Naive thymus-derived CD8-positive, alpha-beta T cell (primary cell): ENCODE measurements at regions not wholly inside any gene's neighbourhood (a gene's known extent, or its start where the extent isn't known, plus 50 kb on each side); places are given as distances from the start of the nearest gene placed in this dataset.

Source experiments
- ATAC-seq, 2 donors: fragments of 150-1000 bp; cut with Tn5 transposase in 1 of 2; sonication (Bioruptor Pico), chemical (Tn5 transposase) in 1 of 2; 1 replicate in 1 of 2; 2 replicates in 1 of 2; pipeline ENCODE4 v1.10.0; 2021; ENCODE audit warnings: mild to moderate bottlenecking in 2 of 2, moderate library complexity in 2 of 2
- POLR2A ChIA-PET: fragments of 350-600 bp; sonication (Branson Sonifier 250); formaldehyde crosslinking; loops from one replicate; lab custom pipeline; 2021; ENCODE audit warnings: antibody characterized with exemption; lab: Charles Lee
- DNase-seq, 10 donors: peaks; one replicate each; pipeline versions ENCODE4 v3.0.0 to v3.0.0-alpha.2; 2020 to 2022
- H3K27ac Mint-ChIP-seq, 10 donors: one replicate each; pipeline ENCODE4 v1.8.0; 2020 to 2022; ENCODE audit warnings: mild to moderate bottlenecking in 10 of 10, mixed read lengths in 10 of 10, moderate library complexity in 4 of 10, inconsistent platforms in 1 of 10
- H3K27me3 Mint-ChIP-seq, 5 donors: one replicate each; pipeline ENCODE4 v1.8.0; 2021 to 2022; ENCODE audit warnings: mixed read lengths in 5 of 5
- H3K36me3 Mint-ChIP-seq, 3 donors: one replicate each; pipeline ENCODE4 v1.8.0; 2020 to 2022; ENCODE audit warnings: mixed read lengths in 3 of 3, mild to moderate bottlenecking in 2 of 3, inconsistent platforms in 1 of 3
- H3K4me1 Mint-ChIP-seq, 4 donors: one replicate each; pipeline ENCODE4 v1.8.0; 2021 to 2022; ENCODE audit warnings: mixed read lengths in 4 of 4
- H3K4me3 Mint-ChIP-seq, 10 donors: one replicate each; pipeline ENCODE4 v1.8.0; 2020 to 2022; ENCODE audit warnings: mild to moderate bottlenecking in 10 of 10, mixed read lengths in 10 of 10, moderate library complexity in 6 of 10, inconsistent platforms in 1 of 10
- H3K9me3 Mint-ChIP-seq, 9 donors: one replicate each; pipeline ENCODE4 v1.8.0; 2020 to 2022; ENCODE audit warnings: mixed read lengths in 9 of 9, mild to moderate bottlenecking in 3 of 9, inconsistent platforms in 1 of 9, moderate library complexity in 1 of 9

- Mint-ChIP-seq H3K27me3 (no peaks in the 10 kb centered on the region), H3K4me3 (no peak overlapping the region), H3K36me3 (peaks cover 0 to 5% (median 0%) of the 10 kb centered on the region in 3 donors), H3K9me3 (peaks cover 0 to 21% (median 7%) of the 10 kb centered on the region in 9 donors), H3K4me1 (no peaks in the 10 kb centered on the region), H3K27ac (no peak overlapping the region)
- POLR2A ChIA-PET = no interaction called here
- ATAC-seq (no peak), DNase-seq (no peak)
These were observed 530.1 kb upstream of the SLIT2 start for GRCh38 chr4:19721587-19721986.

GRCh38 chr4:19720610-19721009, 531.1 kb upstream of the SLIT2 start:
- ATAC-seq = no peak
- Mint-ChIP-seq H3K4me3 (no peak overlapping the region), H3K27ac (no peak overlapping the region), H3K36me3 (peaks cover 0 to 5% (median 0%) of the 10 kb centered on the region in 3 donors), H3K4me1 (no peaks in the 10 kb centered on the region), H3K27me3 (no peaks in the 10 kb centered on the region), H3K9me3 (peaks cover 0 to 21% (median 4%) of the 10 kb centered on the region in 9 donors)
- no peak for DNase-seq
- POLR2A ChIA-PET = no interaction called here

- no peak overlapping the region for H3K4me3 Mint-ChIP-seq
These were observed 531.5 kb upstream of the SLIT2 start for GRCh38 chr4:19720190-19720589.

GRCh38 chr4:19711871-19712270, 539.8 kb upstream of the SLIT2 start:
- Mint-ChIP-seq H3K27me3 (no peaks in the 10 kb centered on the region), H3K9me3 (peaks cover 1 to 29% (median 9%) of the 10 kb centered on the region in 9 donors), H3K36me3 (no peaks in the 10 kb centered on the region), H3K4me1 (no peaks in the 10 kb centered on the region), H3K27ac (no peak overlapping the region), H3K4me3 (no peak overlapping the region)
- no peak for DNase-seq
- no peak for ATAC-seq
- POLR2A ChIA-PET = no interaction called here

More at GRCh38 chr4:19720190-19720589, 531.5 kb upstream of the SLIT2 start:
- DNase-seq = no peak
- Mint-ChIP-seq H3K27ac (no peak overlapping the region), H3K4me1 (no peaks in the 10 kb centered on the region), H3K27me3 (no peaks in the 10 kb centered on the region), H3K9me3 (peaks cover 0 to 21% (median 4%) of the 10 kb centered on the region in 9 donors), H3K36me3 (peaks cover 0 to 5% (median 0%) of the 10 kb centered on the region in 3 donors)
- POLR2A ChIA-PET = no interaction called here
- no peak for ATAC-seq

GRCh38 chr4:19707876-19708275, 543.8 kb upstream of the SLIT2 start:
- Mint-ChIP-seq H3K27ac (no peak overlapping the region), H3K9me3 (peaks cover 0 to 17% (median 4%) of the 10 kb centered on the region in 9 donors), H3K36me3 (no peaks in the 10 kb centered on the region), H3K27me3 (no peaks in the 10 kb centered on the region), H3K4me1 (no peaks in the 10 kb centered on the region), H3K4me3 (no peak overlapping the region)
- POLR2A ChIA-PET = no interaction called here
- ATAC-seq = no peak
- no peak for DNase-seq

- Mint-ChIP-seq H3K36me3 (no peaks in the 10 kb centered on the region), H3K4me1 (no peaks in the 10 kb centered on the region), H3K4me3 (no peak overlapping the region), H3K27ac (no peak overlapping the region), H3K27me3 (no peaks in the 10 kb centered on the region), H3K9me3 (peaks cover 0 to 19% (median 4%) of the 10 kb centered on the region in 9 donors)
- DNase-seq (no peak), ATAC-seq (no peak)
- POLR2A ChIA-PET = no interaction called here
These were observed 548.3 kb upstream of the SLIT2 start for GRCh38 chr4:19703391-19703790.

- Mint-ChIP-seq H3K4me3 (no peak overlapping the region), H3K36me3 (no peaks in the 10 kb centered on the region), H3K27ac (no peak overlapping the region), H3K27me3 (no peaks in the 10 kb centered on the region), H3K9me3 (peaks cover 0 to 11% (median 5%) of the 10 kb centered on the region in 9 donors), H3K4me1 (no peaks in the 10 kb centered on the region)
- DNase-seq = no peak
- POLR2A ChIA-PET = no interaction called here
- no peak for ATAC-seq
These were observed 550.7 kb upstream of the SLIT2 start for GRCh38 chr4:19700992-19701391.

GRCh38 chr4:19698961-19699360, 552.7 kb upstream of the SLIT2 start:
- Mint-ChIP-seq H3K9me3 (peaks cover 0 to 13% (median 7%) of the 10 kb centered on the region in 9 donors), H3K4me1 (no peaks in the 10 kb centered on the region), H3K27me3 (no peaks in the 10 kb centered on the region), H3K36me3 (no peaks in the 10 kb centered on the region), H3K27ac (no peak overlapping the region), H3K4me3 (no peak overlapping the region)
- POLR2A ChIA-PET = no interaction called here
- ATAC-seq = no peak
- DNase-seq = no peak

GRCh38 chr4:19694812-19695211, 556.9 kb upstream of the SLIT2 start:
- ATAC-seq (no peak), DNase-seq (no peak)
- no peaks in the 10 kb centered on the region for H3K36me3 Mint-ChIP-seq
- peaks cover 2 to 10% (median 8%) of the 10 kb centered on the region in 9 donors for H3K9me3 Mint-ChIP-seq
- no peak overlapping the region for H3K27ac Mint-ChIP-seq
- POLR2A ChIA-PET = no interaction called here
- no peaks in the 10 kb centered on the region for H3K27me3 Mint-ChIP-seq
- H3K4me1 Mint-ChIP-seq = no peaks in the 10 kb centered on the region
- no peak overlapping the region for H3K4me3 Mint-ChIP-seq

GRCh38 chr4:19693936-19694570, 557.7 kb upstream of the SLIT2 start:
- POLR2A ChIA-PET = no interaction called here
- H3K36me3 Mint-ChIP-seq = no peaks in the 10 kb centered on the region
- no peak for ATAC-seq
- H3K4me1 Mint-ChIP-seq = no peaks in the 10 kb centered on the region
- no peaks in the 10 kb centered on the region for H3K27me3 Mint-ChIP-seq
- peaks cover 0 to 10% (median 8%) of the 10 kb centered on the region in 9 donors for H3K9me3 Mint-ChIP-seq
- peak overlapping the region in 1 of 10 donors; percentile 47 for H3K27ac Mint-ChIP-seq
- no peak for DNase-seq
- H3K4me3 Mint-ChIP-seq = no peak overlapping the region

GRCh38 chr4:19689511-19689910, 562.2 kb upstream of the SLIT2 start:
- Mint-ChIP-seq H3K9me3 (peaks cover 0 to 18% (median 7%) of the 10 kb centered on the region in 9 donors), H3K36me3 (no peaks in the 10 kb centered on the region), H3K27ac (no peak overlapping the region), H3K4me3 (no peak overlapping the region), H3K27me3 (no peaks in the 10 kb centered on the region), H3K4me1 (no peaks in the 10 kb centered on the region)
- POLR2A ChIA-PET = no interaction called here
- DNase-seq (no peak), ATAC-seq (no peak)

- Mint-ChIP-seq H3K27ac (no peak overlapping the region), H3K27me3 (no peaks in the 10 kb centered on the region), H3K4me1 (no peaks in the 10 kb centered on the region), H3K9me3 (peaks cover 0 to 18% (median 5%) of the 10 kb centered on the region in 9 donors), H3K36me3 (peaks cover 0 to 4% (median 0%) of the 10 kb centered on the region in 3 donors), H3K4me3 (no peak overlapping the region)
- ATAC-seq (no peak), DNase-seq (no peak)
- POLR2A ChIA-PET = no interaction called here
These were observed 565.2 kb upstream of the SLIT2 start for GRCh38 chr4:19686456-19686855.

GRCh38 chr4:19684084-19684483, 567.6 kb upstream of the SLIT2 start:
- no peaks in the 10 kb centered on the region for H3K27me3 Mint-ChIP-seq
- peaks cover 0 to 4% (median 0%) of the 10 kb centered on the region in 3 donors for H3K36me3 Mint-ChIP-seq
- no peak for DNase-seq
- no peaks in the 10 kb centered on the region for H3K4me1 Mint-ChIP-seq
- no peak overlapping the region for H3K27ac Mint-ChIP-seq
- POLR2A ChIA-PET = no interaction called here
- no peak for ATAC-seq
- peaks cover 0 to 18% (median 4%) of the 10 kb centered on the region in 9 donors for H3K9me3 Mint-ChIP-seq
- H3K4me3 Mint-ChIP-seq = no peak overlapping the region

GRCh38 chr4:19683426-19683825, 568.3 kb upstream of the SLIT2 start:
- Mint-ChIP-seq H3K9me3 (peaks cover 0 to 16% (median 4%) of the 10 kb centered on the region in 9 donors), H3K27me3 (no peaks in the 10 kb centered on the region), H3K36me3 (peaks cover 0 to 4% (median 0%) of the 10 kb centered on the region in 3 donors), H3K4me3 (no peak overlapping the region), H3K27ac (no peak overlapping the region), H3K4me1 (no peaks in the 10 kb centered on the region)
- POLR2A ChIA-PET = no interaction called here
- ATAC-seq (no peak), DNase-seq (no peak)
